ENCODE measurements at regions not wholly inside any gene's neighbourhood (a gene's known extent, or its start where the extent isn't known, plus 50 kb on each side); places are given as distances from the start of the nearest gene placed in this dataset.

DNA sequence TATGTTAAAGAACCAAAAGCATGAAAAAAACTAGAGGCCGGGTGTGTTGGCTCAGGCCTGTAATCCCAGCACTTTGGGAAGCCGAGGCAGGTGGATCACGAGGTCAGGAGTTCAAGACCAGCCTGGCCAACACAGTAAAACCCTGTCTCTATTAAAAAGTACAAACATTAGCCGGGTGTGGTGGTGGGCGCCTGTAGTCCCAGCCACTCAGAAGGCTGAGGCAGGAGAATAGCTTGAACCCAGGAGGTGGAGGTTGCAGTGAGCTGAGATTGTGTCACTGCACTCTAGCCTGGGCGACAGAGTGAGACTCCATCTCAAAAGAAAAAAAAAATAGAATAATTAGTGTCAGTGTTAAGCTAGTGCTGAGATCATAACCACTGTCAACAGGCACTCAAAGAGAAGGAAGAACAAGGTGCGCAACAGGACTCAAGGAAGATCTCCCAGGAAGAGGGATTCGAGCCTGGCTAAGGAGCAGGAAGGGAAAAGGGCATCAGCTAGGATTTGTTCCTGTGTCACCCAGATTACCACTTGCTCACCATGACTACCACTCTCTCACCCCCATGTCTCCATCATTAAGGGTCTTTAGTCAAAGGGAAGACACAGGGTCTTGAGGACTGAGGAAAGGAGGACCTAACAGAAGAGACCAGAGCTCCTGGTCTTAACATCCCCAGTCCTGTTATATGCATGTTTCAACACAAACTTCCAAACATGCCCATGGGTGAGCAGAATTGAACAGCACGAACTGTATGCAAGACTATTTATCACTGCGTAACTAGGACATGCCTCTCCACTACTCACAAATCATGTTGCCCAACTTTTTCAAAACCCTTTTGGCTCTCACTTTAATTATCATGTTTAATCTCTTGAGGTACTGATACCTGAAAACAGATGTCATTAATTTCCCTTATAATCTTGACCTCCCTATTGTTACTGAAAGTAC, 88.3 kb upstream of the PLEKHM1 start:
- H3K4me1 ChIP-seq (ENCODE audit: control insufficient read depth in 2 of 2, insufficient read depth in 2 of 2, low read length in 2 of 2) = peaks cover 10 to 19% of the 10 kb centered on the region in 2 donors
- TF ChIP-seq EZH2 (IDR thresholded peaks at IDR 0.05; ENCODE audit: borderline replicate concordance, insufficient read depth, low read depth, low read length, poor library complexity, severe bottlenecking) = no peak
- no peak overlapping the region for H3K4me2 ChIP-seq (replicated peaks; ENCODE audit: low read depth, low read length, poor library complexity, severe bottlenecking)

DNA sequence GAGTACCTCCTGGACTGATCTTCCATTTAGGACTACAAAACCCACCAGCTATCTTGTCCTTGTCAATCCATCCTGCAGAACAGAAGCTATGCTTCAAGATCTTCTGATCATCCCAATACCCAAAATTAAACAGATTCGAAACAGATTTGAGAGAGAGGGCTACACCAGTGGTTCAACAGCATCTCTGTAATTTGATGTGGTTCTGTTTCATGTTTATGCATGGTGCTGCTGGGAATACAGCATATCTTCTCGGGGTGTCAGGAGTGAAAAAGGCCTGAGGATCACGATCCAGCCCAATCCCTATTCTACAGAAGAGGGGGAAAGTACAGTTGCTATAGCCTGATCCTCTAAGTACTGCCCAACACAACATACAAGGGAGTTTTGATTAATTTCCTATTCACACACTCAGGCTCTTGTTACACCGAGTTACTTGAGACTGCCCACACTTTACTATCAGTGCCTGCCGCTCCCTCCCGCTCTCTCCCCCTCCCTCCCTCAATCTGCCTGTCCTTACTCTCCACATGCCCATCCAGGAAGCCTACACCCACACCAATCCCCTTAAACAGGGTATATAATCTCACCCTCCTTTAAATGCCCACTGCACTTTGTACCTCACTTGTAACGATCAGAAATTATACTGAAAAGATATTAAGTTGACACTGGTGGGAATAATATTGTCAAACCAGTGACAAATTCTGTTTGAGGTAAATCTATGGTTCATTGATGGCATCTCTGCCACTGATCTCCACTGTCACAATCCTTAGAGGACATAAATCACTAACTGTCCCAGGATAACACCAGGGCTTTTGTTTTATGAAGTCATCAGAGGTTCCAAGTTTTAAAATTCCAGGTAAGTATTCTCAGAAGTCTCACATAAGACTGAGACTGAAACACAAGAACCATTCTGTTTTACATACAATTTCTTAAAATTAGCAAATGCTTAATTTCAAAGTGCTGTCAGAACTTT, 89.3 kb upstream of the PLEKHM1 start:
- Histone ChIP-seq H3K4me2 (replicated peaks; ENCODE audit: low read depth, low read length, poor library complexity, severe bottlenecking) (no peak overlapping the region), H3K79me2 (ENCODE audit: control insufficient read depth, insufficient read depth, low read length) (peaks cover 81% of the 10 kb centered on the region), H3K4me1 (ENCODE audit: control insufficient read depth in 2 of 2, insufficient read depth in 2 of 2, low read length in 2 of 2) (peaks cover 14 to 22% of the 10 kb centered on the region in 2 donors), H3K9me3 (ENCODE audit: control extremely low read depth in 1 of 3, control insufficient read depth in 2 of 3, insufficient read depth in 1 of 3, low read length in 2 of 3) (no peaks in the 10 kb centered on the region), H3K9ac (ENCODE audit: low read length) (no peak overlapping the region), H3K4me3 (ENCODE audit: control extremely low read depth in 1 of 5, extremely low read depth in 1 of 5, insufficient read depth in 1 of 5, low read depth in 2 of 5, low read length in 4 of 5) (no peak overlapping the region), H3K36me3 (replicated peaks in 1 of 2; ENCODE audit: control extremely low read depth in 1 of 2, control insufficient read depth in 1 of 2, extremely low read depth in 1 of 2, insufficient read depth in 2 of 2, low read length in 1 of 2) (peaks cover 0 to 6% of the 10 kb centered on the region in 2 experiments), H4K20me1 (ENCODE audit: control insufficient read depth, insufficient read depth, low read length, poor library complexity, severe bottlenecking) (peaks cover 45% of the 10 kb centered on the region), H3K27ac (ENCODE audit: low read length in 2 of 2) (peak overlapping the region in 1 of 2 donors; percentile 32), H3K27me3 (replicated peaks in 1 of 4; ENCODE audit: control extremely low read depth in 1 of 4, control insufficient read depth in 3 of 4, insufficient read depth in 4 of 4, low read length in 3 of 4) (no peaks in the 10 kb centered on the region), H2AFZ (ENCODE audit: insufficient read depth, low read depth, low read length, poor library complexity, severe bottlenecking) (no peak overlapping the region)
- TF ChIP-seq EZH2 (IDR thresholded peaks at IDR 0.05; ENCODE audit: borderline replicate concordance, insufficient read depth, low read depth, low read length, poor library complexity, severe bottlenecking) = no peak
- TF ChIP-seq, protein P1, sequence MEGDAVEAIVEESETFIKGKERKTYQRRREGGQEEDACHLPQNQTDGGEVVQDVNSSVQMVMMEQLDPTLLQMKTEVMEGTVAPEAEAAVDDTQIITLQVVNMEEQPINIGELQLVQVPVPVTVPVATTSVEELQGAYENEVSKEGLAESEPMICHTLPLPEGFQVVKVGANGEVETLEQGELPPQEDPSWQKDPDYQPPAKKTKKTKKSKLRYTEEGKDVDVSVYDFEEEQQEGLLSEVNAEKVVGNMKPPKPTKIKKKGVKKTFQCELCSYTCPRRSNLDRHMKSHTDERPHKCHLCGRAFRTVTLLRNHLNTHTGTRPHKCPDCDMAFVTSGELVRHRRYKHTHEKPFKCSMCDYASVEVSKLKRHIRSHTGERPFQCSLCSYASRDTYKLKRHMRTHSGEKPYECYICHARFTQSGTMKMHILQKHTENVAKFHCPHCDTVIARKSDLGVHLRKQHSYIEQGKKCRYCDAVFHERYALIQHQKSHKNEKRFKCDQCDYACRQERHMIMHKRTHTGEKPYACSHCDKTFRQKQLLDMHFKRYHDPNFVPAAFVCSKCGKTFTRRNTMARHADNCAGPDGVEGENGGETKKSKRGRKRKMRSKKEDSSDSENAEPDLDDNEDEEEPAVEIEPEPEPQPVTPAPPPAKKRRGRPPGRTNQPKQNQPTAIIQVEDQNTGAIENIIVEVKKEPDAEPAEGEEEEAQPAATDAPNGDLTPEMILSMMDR (IDR thresholded peaks at IDR 0.05) = no peak
- no peak overlapping the region for H3K4me3 Mint-ChIP-seq
- POLR2A ChIA-PET = no interaction called here
- no peak for DNase-seq
- ATAC-seq (ENCODE audit: low read depth) = no peak
- H3K4me1 Mint-ChIP-seq = peaks cover 77% of the 10 kb centered on the region
- intact Hi-C loops (cut with micrococcal nuclease) = no loop called here
- no peaks in the 10 kb centered on the region for H3K27me3 Mint-ChIP-seq
- no peaks in the 10 kb centered on the region for H3K9me3 Mint-ChIP-seq (ENCODE audit: insufficient read depth)
- CTCF ChIA-PET = interaction anchor here (0.6 kb wide), 1 partner anchor 707 kb away, joined by 3 read pairs; no protein-coding TSS in a partner anchor
- 97% methylated on average over 3 of the region's 7 CpGs for WGBS (ENCODE audit: insufficient coverage)
- peak overlapping the region; percentile 8 for H3K27ac Mint-ChIP-seq

More for the DNA sequence above, 88.3 kb upstream of the PLEKHM1 start:
- no peak overlapping the region for H3K4me3 Mint-ChIP-seq
- no peaks in the 10 kb centered on the region for H3K9me3 ChIP-seq (ENCODE audit: control extremely low read depth in 1 of 3, control insufficient read depth in 2 of 3, insufficient read depth in 1 of 3, low read length in 2 of 3)
- peaks cover 82% of the 10 kb centered on the region for H3K4me1 Mint-ChIP-seq
- H3K36me3 ChIP-seq (replicated peaks in 1 of 2; ENCODE audit: control extremely low read depth in 1 of 2, control insufficient read depth in 1 of 2, extremely low read depth in 1 of 2, insufficient read depth in 2 of 2, low read length in 1 of 2) = peaks cover 0 to 6% of the 10 kb centered on the region in 2 experiments
- POLR2A ChIA-PET = interaction anchor here (0.6 kb wide), 1 partner anchor 1200 kb away, joined by 6 read pairs; no protein-coding TSS in a partner anchor
- no peaks in the 10 kb centered on the region for H3K27me3 Mint-ChIP-seq
- no peak overlapping the region for H3K9ac ChIP-seq (ENCODE audit: low read length)
- no peaks in the 10 kb centered on the region for H3K9me3 Mint-ChIP-seq (ENCODE audit: insufficient read depth)
- no peak overlapping the region for H3K27ac Mint-ChIP-seq
- H3K27me3 ChIP-seq (replicated peaks in 1 of 4; ENCODE audit: control extremely low read depth in 1 of 4, control insufficient read depth in 3 of 4, insufficient read depth in 4 of 4, low read length in 3 of 4) = no peaks in the 10 kb centered on the region
- ATAC-seq (ENCODE audit: low read depth) (no peak), DNase-seq (no peak)
- CTCF ChIA-PET = no interaction called here
- WGBS (ENCODE audit: insufficient coverage) = 96% methylated on average over 9 of the region's 10 CpGs
- no peak overlapping the region for H3K4me3 ChIP-seq (ENCODE audit: control extremely low read depth in 1 of 5, extremely low read depth in 1 of 5, insufficient read depth in 1 of 5, low read depth in 2 of 5, low read length in 4 of 5)
- H2AFZ ChIP-seq (ENCODE audit: insufficient read depth, low read depth, low read length, poor library complexity, severe bottlenecking) = no peak overlapping the region
- intact Hi-C loops (cut with micrococcal nuclease) = no loop called here
- H4K20me1 ChIP-seq (ENCODE audit: control insufficient read depth, insufficient read depth, low read length, poor library complexity, severe bottlenecking) = peaks cover 55% of the 10 kb centered on the region
- H3K27ac ChIP-seq (ENCODE audit: low read length in 2 of 2) = no peak overlapping the region
- H3K79me2 ChIP-seq (ENCODE audit: control insufficient read depth, insufficient read depth, low read length) = peaks cover 91% of the 10 kb centered on the region
